ENCODE measurements at regions not wholly inside any gene's neighbourhood (a gene's known extent, or its start where the extent isn't known, plus 50 kb on each side); places are given as distances from the start of the nearest gene placed in this dataset.
"Not testable (repeated sequence)": the region's sequence is repeated elsewhere in the genome, so short reads cannot be mapped to it uniquely, and the experiment has no call there.

GRCh38 chr1:181172082-181172481 lies 83.6 kb downstream of the IER5 start:
- no peak for DNase-seq

- DNase-seq: no peak
Observed at GRCh38 chr1:181173761-181174447, 85.4 kb downstream of the IER5 start.

GRCh38 chr1:181174861-181175260 lies 86.4 kb downstream of the IER5 start:
- DNase-seq: no peak

GRCh38 chr1:181175356-181175910 lies 86.9 kb downstream of the IER5 start:
- DNase-seq: no peak

GRCh38 chr1:181175955-181176354 lies 87.5 kb downstream of the IER5 start:
- DNase-seq: no peak

GRCh38 chr1:181178241-181178879 lies 89.9 kb downstream of the IER5 start:
- DNase-seq: no peak

- no peak for DNase-seq
Observed at GRCh38 chr1:181179279-181179986, 90.9 kb downstream of the IER5 start.

GRCh38 chr1:181179987-181180365 lies 91.5 kb downstream of the IER5 start:
- peak; percentile 71 for DNase-seq

GRCh38 chr1:181180407-181181031 lies 92.0 kb downstream of the IER5 start:
- DNase-seq: no peak

- DNase-seq: no peak
Observed at GRCh38 chr1:181181792-181182585, 93.5 kb downstream of the IER5 start.

GRCh38 chr1:181184621-181185020 lies 96.1 kb downstream of the IER5 start:
- no peak for DNase-seq

GRCh38 chr1:181185461-181185860 lies 97.0 kb downstream of the IER5 start:
- DNase-seq: no peak

- not testable (repeated sequence) for DNase-seq
Observed at GRCh38 chr1:181186133-181186532, 97.6 kb downstream of the IER5 start.

- DNase-seq: no peak
Observed at GRCh38 chr1:181187337-181188126, 99.0 kb downstream of the IER5 start.

GRCh38 chr1:181189245-181189644 lies 100.7 kb downstream of the IER5 start:
- DNase-seq: no peak

GRCh38 chr1:181189691-181190363 lies 101.3 kb downstream of the IER5 start:
- peak; percentile 91 for DNase-seq

- DNase-seq: no peak
Observed at GRCh38 chr1:181190364-181191035, 102.0 kb downstream of the IER5 start.

GRCh38 chr1:181191494-181192040 lies 103.1 kb downstream of the IER5 start:
- no peak for DNase-seq

- DNase-seq: no peak
Observed at GRCh38 chr1:181192316-181192715, 103.8 kb downstream of the IER5 start.

GRCh38 chr1:181202986-181203555 lies 114.6 kb downstream of the IER5 start:
- no peak for DNase-seq

Measured in activated effector memory CD4-positive, alpha-beta T cell treated with anti-CD3 and anti-CD28 coated beads, Interleukin-2, amount 50 U/mL, for 16 hours (primary cell).